HUES48 (cell line): ENCODE measurements at regions not wholly inside any gene's neighbourhood (a gene's known extent, or its start where the extent isn't known, plus 50 kb on each side); places are given as distances from the start of the nearest gene placed in this dataset.

Experiments used
- H3K27ac ChIP-seq: one replicate; pipeline ENCODE4 v1.7.0; 2013; ENCODE audit warnings: low read depth, low read length, inconsistent platforms
- H3K27me3 ChIP-seq: 2 replicates; pipeline ENCODE4 v1.6.1; 2013; ENCODE audit warnings: mild to moderate bottlenecking, low read length; ENCODE audit not compliant: control insufficient read depth, insufficient read depth
- H3K36me3 ChIP-seq: 2 replicates; pipeline ENCODE4 v1.6.1; 2013; ENCODE audit warnings: low read length; ENCODE audit not compliant: control insufficient read depth, insufficient read depth
- H3K4me1 ChIP-seq: 2 replicates; pipeline ENCODE4 v1.6.1; 2013; ENCODE audit warnings: mild to moderate bottlenecking, low read length; ENCODE audit not compliant: control insufficient read depth, insufficient read depth
- H3K4me3 ChIP-seq: 2 replicates; pipeline ENCODE4 v1.5.1; 2013; ENCODE audit warnings: mild to moderate bottlenecking, low read depth, low read length
- H3K9ac ChIP-seq: 2 replicates; pipeline ENCODE4 v1.6.1; 2013; ENCODE audit warnings: mild to moderate bottlenecking, low read depth, low read length, moderate library complexity
- H3K9me3 ChIP-seq: 2 replicates; pipeline ENCODE4 v1.6.1; 2013; ENCODE audit warnings: low read length; ENCODE audit not compliant: control insufficient read depth, insufficient read depth

GRCh38 chr16:52731219-52731875 lies 184.4 kb upstream of the TOX3 start:
- Histone ChIP-seq H3K36me3 (no peaks in the 10 kb centered on the region), H3K9ac (no peak overlapping the region)

GRCh38 chr16:52729731-52730130 lies 182.8 kb upstream of the TOX3 start:
- Histone ChIP-seq H3K4me1 (no peaks in the 10 kb centered on the region), H3K27ac (no peak overlapping the region), H3K27me3 (no peaks in the 10 kb centered on the region), H3K9me3 (peaks cover 26% of the 10 kb centered on the region), H3K4me3 (no peak overlapping the region), H3K36me3 (no peaks in the 10 kb centered on the region), H3K9ac (no peak overlapping the region)

More at GRCh38 chr16:52731219-52731875, 184.4 kb upstream of the TOX3 start:
- Histone ChIP-seq H3K27ac (no peak overlapping the region), H3K4me3 (no peak overlapping the region), H3K27me3 (no peaks in the 10 kb centered on the region), H3K9me3 (peaks cover 26% of the 10 kb centered on the region), H3K4me1 (no peaks in the 10 kb centered on the region)

- Histone ChIP-seq H3K27me3 (no peaks in the 10 kb centered on the region), H3K4me1 (no peaks in the 10 kb centered on the region), H3K27ac (no peak overlapping the region), H3K4me3 (no peak overlapping the region), H3K9ac (no peak overlapping the region), H3K36me3 (no peaks in the 10 kb centered on the region), H3K9me3 (peaks cover 26% of the 10 kb centered on the region)
Observed at GRCh38 chr16:52727849-52728248, 180.9 kb upstream of the TOX3 start.

- no peaks in the 10 kb centered on the region for H3K4me1 ChIP-seq
- no peaks in the 10 kb centered on the region for H3K27me3 ChIP-seq
- H3K9me3 ChIP-seq = peaks cover 26% of the 10 kb centered on the region
- no peaks in the 10 kb centered on the region for H3K36me3 ChIP-seq
- H3K9ac ChIP-seq = no peak overlapping the region
- no peak overlapping the region for H3K27ac ChIP-seq
- no peak overlapping the region for H3K4me3 ChIP-seq
Observed at GRCh38 chr16:52727441-52727840, 180.5 kb upstream of the TOX3 start.

- Histone ChIP-seq H3K4me3 (no peak overlapping the region), H3K27me3 (no peaks in the 10 kb centered on the region), H3K4me1 (no peaks in the 10 kb centered on the region), H3K9me3 (peaks cover 13% of the 10 kb centered on the region), H3K36me3 (no peaks in the 10 kb centered on the region), H3K9ac (no peak overlapping the region), H3K27ac (no peak overlapping the region)
Observed at GRCh38 chr16:52725461-52725860, 178.5 kb upstream of the TOX3 start.

- H3K9ac ChIP-seq = no peak overlapping the region
Observed at GRCh38 chr16:52725043-52725442, 178.1 kb upstream of the TOX3 start.

GRCh38 chr16:52721331-52721730 lies 174.4 kb upstream of the TOX3 start:
- no peaks in the 10 kb centered on the region for H3K27me3 ChIP-seq
- no peaks in the 10 kb centered on the region for H3K9me3 ChIP-seq
- no peak overlapping the region for H3K9ac ChIP-seq
- no peaks in the 10 kb centered on the region for H3K4me1 ChIP-seq
- no peak overlapping the region for H3K4me3 ChIP-seq
- no peak overlapping the region for H3K27ac ChIP-seq
- H3K36me3 ChIP-seq = no peaks in the 10 kb centered on the region

More at GRCh38 chr16:52725043-52725442, 178.1 kb upstream of the TOX3 start:
- no peak overlapping the region for H3K27ac ChIP-seq
- no peaks in the 10 kb centered on the region for H3K27me3 ChIP-seq
- no peaks in the 10 kb centered on the region for H3K36me3 ChIP-seq
- no peak overlapping the region for H3K4me3 ChIP-seq
- peaks cover 9% of the 10 kb centered on the region; the same call in 1 of the 2 replicates for H3K9me3 ChIP-seq
- H3K4me1 ChIP-seq = no peaks in the 10 kb centered on the region

GRCh38 chr16:52718046-52718445 lies 171.1 kb upstream of the TOX3 start:
- Histone ChIP-seq H3K9ac (no peak overlapping the region), H3K27me3 (no peaks in the 10 kb centered on the region), H3K9me3 (no peaks in the 10 kb centered on the region), H3K27ac (no peak overlapping the region), H3K4me1 (no peaks in the 10 kb centered on the region), H3K4me3 (no peak overlapping the region), H3K36me3 (no peaks in the 10 kb centered on the region)

GRCh38 chr16:52713740-52714139 lies 166.8 kb upstream of the TOX3 start:
- no peaks in the 10 kb centered on the region for H3K36me3 ChIP-seq
- no peaks in the 10 kb centered on the region for H3K9me3 ChIP-seq
- H3K4me1 ChIP-seq = peaks cover 4% of the 10 kb centered on the region; the same call in 1 of the 2 replicates
- no peaks in the 10 kb centered on the region for H3K27me3 ChIP-seq
- H3K27ac ChIP-seq = no peak overlapping the region
- H3K4me3 ChIP-seq = no peak overlapping the region
- no peak overlapping the region for H3K9ac ChIP-seq

- Histone ChIP-seq H3K4me1 (peaks cover 11% of the 10 kb centered on the region), H3K9me3 (no peaks in the 10 kb centered on the region), H3K27me3 (no peaks in the 10 kb centered on the region), H3K27ac (no peak overlapping the region), H3K36me3 (no peaks in the 10 kb centered on the region), H3K4me3 (no peak overlapping the region), H3K9ac (no peak overlapping the region)
Observed at GRCh38 chr16:52709306-52709705, 162.4 kb upstream of the TOX3 start.

GRCh38 chr16:52708476-52708875 lies 161.5 kb upstream of the TOX3 start:
- H3K27ac ChIP-seq = no peak overlapping the region
- no peaks in the 10 kb centered on the region for H3K36me3 ChIP-seq
- H3K27me3 ChIP-seq = no peaks in the 10 kb centered on the region
- no peak overlapping the region for H3K9ac ChIP-seq
- peaks cover 11% of the 10 kb centered on the region for H3K4me1 ChIP-seq
- H3K9me3 ChIP-seq = no peaks in the 10 kb centered on the region
- no peak overlapping the region for H3K4me3 ChIP-seq
